ENCODE measurements at regions not wholly inside any gene's neighbourhood (a gene's known extent, or its start where the extent isn't known, plus 50 kb on each side); places are given as distances from the start of the nearest gene placed in this dataset.
A peak's percentile ranks its signal among the peaks of the same experiment; 100 is the strongest.

GRCh38 chr5:24314106-24314505, 330.7 kb downstream of the CDH10 start:
- Histone ChIP-seq H3K27me3 (replicated peaks; ENCODE audit: insufficient read depth, low read length) (no peaks in the 10 kb centered on the region), H4K20me1 (ENCODE audit: insufficient read depth, low read length) (no peaks in the 10 kb centered on the region), H3K4me3 (ENCODE audit: low read length) (no peak overlapping the region), H3F3A (ENCODE audit: insufficient read depth, low read length) (no peaks in the 10 kb centered on the region), H2AFZ (ENCODE audit: low read length) (no peak overlapping the region), H3K9ac (ENCODE audit: low read length) (no peak overlapping the region), H3K9me2 (replicated peaks; ENCODE audit: insufficient read depth, low read length) (no peaks in the 10 kb centered on the region), H3K27ac (ENCODE audit: low read length) (no peak overlapping the region), H3K9me3 (replicated peaks; ENCODE audit: insufficient read depth, low read length) (no peaks in the 10 kb centered on the region), H3K4me1 (ENCODE audit: low read length) (no peaks in the 10 kb centered on the region), H3K36me3 (replicated peaks; ENCODE audit: insufficient read depth, low read length) (no peaks in the 10 kb centered on the region), H3K79me2 (ENCODE audit: low read length) (no peaks in the 10 kb centered on the region), H3K4me2 (ENCODE audit: low read depth, low read length) (no peak overlapping the region)
- no peak for DNase-seq
- TF ChIP-seq CTCF (IDR thresholded peaks at IDR 0.05; ENCODE audit: low read length) (no peak), EZH2 (optimal IDR thresholded peaks at IDR 0.05; ENCODE audit: low read depth, low read length) (no peak), EZH2phosphoT487 (IDR thresholded peaks at IDR 0.05; ENCODE audit: low read length) (no peak)

GRCh38 chr5:24320643-24321042, 324.1 kb downstream of the CDH10 start:
- no peaks in the 10 kb centered on the region for H3K9me3 ChIP-seq (replicated peaks; ENCODE audit: insufficient read depth, low read length)
- TF ChIP-seq EZH2phosphoT487 (IDR thresholded peaks at IDR 0.05; ENCODE audit: low read length): no peak
- no peak for TF ChIP-seq EZH2 (optimal IDR thresholded peaks at IDR 0.05; ENCODE audit: low read depth, low read length)
- no peak for TF ChIP-seq CTCF (IDR thresholded peaks at IDR 0.05; ENCODE audit: low read length)
- H2AFZ ChIP-seq (ENCODE audit: low read length): no peak overlapping the region
- H3K79me2 ChIP-seq (ENCODE audit: low read length): no peaks in the 10 kb centered on the region
- H3K9ac ChIP-seq (ENCODE audit: low read length): no peak overlapping the region
- peaks cover 5% of the 10 kb centered on the region; the same call in 1 of the 2 replicates for H3K4me1 ChIP-seq (ENCODE audit: low read length)
- no peak overlapping the region for H3K27ac ChIP-seq (ENCODE audit: low read length)
- H3F3A ChIP-seq (ENCODE audit: insufficient read depth, low read length): no peaks in the 10 kb centered on the region
- DNase-seq: no peak
- no peaks in the 10 kb centered on the region for H3K9me2 ChIP-seq (replicated peaks; ENCODE audit: insufficient read depth, low read length)
- no peaks in the 10 kb centered on the region for H4K20me1 ChIP-seq (ENCODE audit: insufficient read depth, low read length)
- H3K27me3 ChIP-seq (replicated peaks; ENCODE audit: insufficient read depth, low read length): no peaks in the 10 kb centered on the region
- H3K36me3 ChIP-seq (replicated peaks; ENCODE audit: insufficient read depth, low read length): no peaks in the 10 kb centered on the region
- no peak overlapping the region for H3K4me2 ChIP-seq (ENCODE audit: low read depth, low read length)
- H3K4me3 ChIP-seq (ENCODE audit: low read length): no peak overlapping the region

GRCh38 chr5:24325306-24325832, 319.4 kb downstream of the CDH10 start:
- no peaks in the 10 kb centered on the region for H3K9me3 ChIP-seq (replicated peaks; ENCODE audit: insufficient read depth, low read length)
- peaks cover 5% of the 10 kb centered on the region; the same call in 1 of the 2 replicates for H3K4me1 ChIP-seq (ENCODE audit: low read length)
- TF ChIP-seq CTCF (IDR thresholded peaks at IDR 0.05; ENCODE audit: low read length): no peak
- no peak for TF ChIP-seq EZH2phosphoT487 (IDR thresholded peaks at IDR 0.05; ENCODE audit: low read length)
- TF ChIP-seq EZH2 (optimal IDR thresholded peaks at IDR 0.05; ENCODE audit: low read depth, low read length): no peak
- no peaks in the 10 kb centered on the region for H3F3A ChIP-seq (ENCODE audit: insufficient read depth, low read length)
- H2AFZ ChIP-seq (ENCODE audit: low read length): no peak overlapping the region
- DNase-seq: peak; percentile 57
- H3K9ac ChIP-seq (ENCODE audit: low read length): no peak overlapping the region
- H3K4me2 ChIP-seq (ENCODE audit: low read depth, low read length): no peak overlapping the region
- no peaks in the 10 kb centered on the region for H3K27me3 ChIP-seq (replicated peaks; ENCODE audit: insufficient read depth, low read length)
- no peaks in the 10 kb centered on the region for H3K36me3 ChIP-seq (replicated peaks; ENCODE audit: insufficient read depth, low read length)
- no peaks in the 10 kb centered on the region for H4K20me1 ChIP-seq (ENCODE audit: insufficient read depth, low read length)
- H3K9me2 ChIP-seq (replicated peaks; ENCODE audit: insufficient read depth, low read length): no peaks in the 10 kb centered on the region
- H3K79me2 ChIP-seq (ENCODE audit: low read length): no peaks in the 10 kb centered on the region
- H3K4me3 ChIP-seq (ENCODE audit: low read length): no peak overlapping the region
- no peak overlapping the region for H3K27ac ChIP-seq (ENCODE audit: low read length)

Measured in MM.1S (cell line).